ENCODE measurements at regions not wholly inside any gene's neighbourhood (a gene's known extent, or its start where the extent isn't known, plus 50 kb on each side); places are given as distances from the start of the nearest gene placed in this dataset.

- H3K4me3 ChIP-seq (ENCODE audit: low read depth, low read length) = no peak overlapping the region
- TF ChIP-seq CTCF (IDR thresholded peaks at IDR 0.05; ENCODE audit: low read depth, low read length) = no peak
Measured at GRCh38 chr10:21296575-21297355, 228.7 kb downstream of the SKIDA1 start.

DNA sequence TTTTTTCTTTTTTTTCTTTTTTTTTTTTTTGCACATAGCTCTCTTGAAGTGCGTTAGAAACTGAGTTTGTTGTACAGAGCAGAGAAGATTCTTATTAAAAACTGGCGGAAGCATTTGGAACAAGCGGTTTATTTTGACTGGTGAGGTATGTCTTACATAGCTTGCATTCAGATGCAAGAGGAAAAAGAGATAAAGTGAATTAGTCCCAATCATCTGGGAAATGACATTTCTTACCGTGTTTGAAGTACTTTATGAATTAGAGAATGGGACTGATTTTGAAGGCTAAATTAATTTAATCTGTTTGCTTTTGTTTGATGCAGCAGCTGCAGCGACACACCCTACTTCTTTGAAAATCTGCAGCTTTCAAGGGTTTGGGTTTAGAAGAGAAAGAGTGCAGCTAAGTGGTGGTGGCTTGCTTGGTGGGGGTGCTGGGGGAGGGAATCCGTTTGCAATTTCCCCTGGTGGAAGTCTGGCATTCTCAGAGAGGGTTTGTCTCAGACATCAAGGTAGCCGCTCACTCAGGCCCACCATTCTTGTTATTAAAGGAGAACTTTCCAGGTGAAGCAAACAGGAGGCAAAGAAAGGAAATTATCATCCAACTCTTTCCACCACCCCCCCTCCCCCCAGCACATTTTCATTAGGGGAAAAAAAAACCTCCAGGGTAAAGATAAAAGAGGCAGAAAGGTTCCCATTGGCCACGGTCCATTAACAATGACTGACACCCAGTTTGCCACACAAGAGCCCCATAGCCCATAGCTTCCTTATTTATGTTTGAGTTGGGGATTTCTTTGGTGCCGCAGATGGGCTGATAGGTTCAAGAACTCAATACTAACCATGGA, 231.7 kb downstream of the SKIDA1 start:
- TF ChIP-seq CTCF (IDR thresholded peaks at IDR 0.05; ENCODE audit: low read depth, low read length) = no peak
- H3K4me3 ChIP-seq (ENCODE audit: low read depth, low read length) = peak overlapping the region; percentile 42

GRCh38 chr10:21292763-21293517, 232.5 kb downstream of the SKIDA1 start:
- no peak for TF ChIP-seq CTCF (IDR thresholded peaks at IDR 0.05; ENCODE audit: low read depth, low read length)
- peak overlapping the region; percentile 42 for H3K4me3 ChIP-seq (ENCODE audit: low read depth, low read length)

- no peak overlapping the region for H3K4me3 ChIP-seq (ENCODE audit: low read depth, low read length)
- no peak for TF ChIP-seq CTCF (IDR thresholded peaks at IDR 0.05; ENCODE audit: low read depth, low read length)
Measured at GRCh38 chr10:21290499-21291160, 234.9 kb downstream of the SKIDA1 start.

DNA sequence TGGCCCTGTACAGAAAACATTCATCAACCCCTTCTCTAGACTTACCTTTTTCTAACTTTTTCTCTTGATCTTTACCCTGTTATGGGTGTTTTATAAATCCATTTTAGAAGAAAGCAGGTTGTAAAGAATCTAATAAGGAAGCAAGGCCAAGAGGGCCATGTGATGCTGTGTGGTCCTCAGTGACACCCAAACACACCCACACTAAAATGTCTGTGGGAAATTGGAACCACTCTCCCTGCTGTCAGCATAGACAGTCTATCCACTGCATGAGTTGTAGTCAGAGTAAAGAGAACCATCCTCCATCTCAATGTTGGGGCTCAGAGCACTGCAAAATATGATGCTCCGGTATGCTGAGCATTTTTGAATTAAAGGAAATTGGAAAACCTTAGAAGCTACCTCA, 235.5 kb downstream of the SKIDA1 start:
- no peak overlapping the region for H3K4me3 ChIP-seq (ENCODE audit: low read depth, low read length)
- no peak for TF ChIP-seq CTCF (IDR thresholded peaks at IDR 0.05; ENCODE audit: low read depth, low read length)

DNA sequence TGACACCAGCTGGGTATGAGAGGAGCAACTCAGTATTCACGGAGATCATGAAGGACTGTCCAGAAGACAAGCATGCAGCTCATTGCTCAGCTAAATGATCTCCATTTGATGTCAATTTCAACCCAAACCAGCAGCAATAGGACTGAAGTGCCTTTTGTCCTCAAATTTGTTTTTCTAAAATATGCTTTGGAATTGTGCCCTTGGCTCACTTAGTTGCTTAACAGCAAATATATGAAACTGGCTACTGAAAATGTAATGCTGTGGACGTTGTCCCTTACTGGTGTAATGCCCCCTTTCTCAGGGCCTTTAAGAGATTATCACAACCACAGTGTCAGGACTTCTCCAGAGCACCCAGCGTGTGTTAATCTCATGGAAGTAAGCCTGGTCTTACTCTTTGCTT, 236.2 kb downstream of the SKIDA1 start:
- no peak for TF ChIP-seq CTCF (IDR thresholded peaks at IDR 0.05; ENCODE audit: low read depth, low read length)
- H3K4me3 ChIP-seq (ENCODE audit: low read depth, low read length) = no peak overlapping the region

Measured in WI38 (cell line).